Kidney epithelial cell (primary cell): ENCODE measurements at regions not wholly inside any gene's neighbourhood (a gene's known extent, or its start where the extent isn't known, plus 50 kb on each side); places are given as distances from the start of the nearest gene placed in this dataset.

Experiments
- DNase-seq: peaks from one replicate; pipeline ENCODE4 v3.0.0-alpha.2; 2010; ENCODE audit warnings: low read depth
- H3K27me3 ChIP-seq: 2 replicates; pipeline ENCODE4 v1.6.0; 2011; ENCODE audit warnings: low read length; ENCODE audit not compliant: control insufficient read depth, insufficient read depth
- H3K36me3 ChIP-seq: 2 replicates; pipeline ENCODE4 v1.5.1; 2011; ENCODE audit warnings: low read length; ENCODE audit not compliant: control insufficient read depth, insufficient read depth
- H3K4me3 ChIP-seq: 2 replicates; pipeline ENCODE4 v1.5.1; 2011; ENCODE audit warnings: low read depth, mild to moderate bottlenecking, control low read depth, low read length
- TF ChIP-seq, protein P1 (sequence below): IDR thresholded peaks from 2 replicates; pipeline ENCODE4 v1.5.1; 2011; ENCODE audit warnings: mild to moderate bottlenecking, moderate library complexity, low read length, control low read depth, inconsistent platforms; ENCODE audit not compliant: insufficient read depth, poor library complexity, severe bottlenecking

DNA sequence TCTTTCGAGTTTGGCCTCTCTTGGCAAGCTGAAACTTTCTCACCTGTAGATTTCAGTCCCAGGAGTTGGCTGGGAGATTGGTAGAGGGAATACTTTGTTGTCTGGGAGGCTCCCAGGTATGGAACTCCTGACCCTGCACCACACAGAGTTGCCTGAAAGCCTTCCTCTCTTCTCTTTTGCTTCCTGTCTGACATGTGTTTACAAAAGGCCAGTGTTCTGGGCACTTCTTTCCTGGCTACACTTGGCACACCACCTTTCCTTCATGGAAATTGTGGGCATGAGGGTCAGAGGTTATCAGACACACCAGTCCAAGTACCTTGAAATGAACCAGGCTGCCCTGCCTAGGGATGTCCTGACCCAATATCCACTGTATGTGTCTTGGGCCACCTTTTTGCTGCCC, 123.7 kb downstream of the ABHD5 start:
- H3K27me3 ChIP-seq, result no peaks in the 10 kb centered on the region

DNA sequence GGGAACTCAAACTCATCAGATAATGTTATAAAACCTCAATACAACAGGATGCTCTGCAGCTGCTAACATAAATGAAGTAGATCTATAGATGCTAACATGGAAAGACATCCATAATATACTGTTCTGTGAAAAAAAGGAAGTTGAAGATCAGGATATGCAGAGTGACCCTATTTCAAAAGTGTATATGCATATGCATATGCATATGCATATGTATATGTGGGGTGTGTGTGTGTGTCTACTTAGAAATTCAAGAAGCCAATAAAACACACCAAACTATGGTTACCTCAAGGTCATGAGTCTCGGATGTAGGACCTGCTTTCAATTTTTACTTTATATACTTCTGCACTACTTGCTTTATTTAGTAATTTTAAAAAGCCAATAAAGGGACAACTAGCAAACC, 125.6 kb downstream of the ABHD5 start:
- no peak overlapping the region for H3K4me3 ChIP-seq
- no peaks in the 10 kb centered on the region for H3K36me3 ChIP-seq
- TF ChIP-seq, protein P1, sequence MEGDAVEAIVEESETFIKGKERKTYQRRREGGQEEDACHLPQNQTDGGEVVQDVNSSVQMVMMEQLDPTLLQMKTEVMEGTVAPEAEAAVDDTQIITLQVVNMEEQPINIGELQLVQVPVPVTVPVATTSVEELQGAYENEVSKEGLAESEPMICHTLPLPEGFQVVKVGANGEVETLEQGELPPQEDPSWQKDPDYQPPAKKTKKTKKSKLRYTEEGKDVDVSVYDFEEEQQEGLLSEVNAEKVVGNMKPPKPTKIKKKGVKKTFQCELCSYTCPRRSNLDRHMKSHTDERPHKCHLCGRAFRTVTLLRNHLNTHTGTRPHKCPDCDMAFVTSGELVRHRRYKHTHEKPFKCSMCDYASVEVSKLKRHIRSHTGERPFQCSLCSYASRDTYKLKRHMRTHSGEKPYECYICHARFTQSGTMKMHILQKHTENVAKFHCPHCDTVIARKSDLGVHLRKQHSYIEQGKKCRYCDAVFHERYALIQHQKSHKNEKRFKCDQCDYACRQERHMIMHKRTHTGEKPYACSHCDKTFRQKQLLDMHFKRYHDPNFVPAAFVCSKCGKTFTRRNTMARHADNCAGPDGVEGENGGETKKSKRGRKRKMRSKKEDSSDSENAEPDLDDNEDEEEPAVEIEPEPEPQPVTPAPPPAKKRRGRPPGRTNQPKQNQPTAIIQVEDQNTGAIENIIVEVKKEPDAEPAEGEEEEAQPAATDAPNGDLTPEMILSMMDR, result no peak

More for the DNA sequence above, 123.7 kb downstream of the ABHD5 start:
- no peak for DNase-seq
- TF ChIP-seq, protein P1, result no peak
- H3K36me3 ChIP-seq, result no peaks in the 10 kb centered on the region
- H3K4me3 ChIP-seq, result no peak overlapping the region

DNA sequence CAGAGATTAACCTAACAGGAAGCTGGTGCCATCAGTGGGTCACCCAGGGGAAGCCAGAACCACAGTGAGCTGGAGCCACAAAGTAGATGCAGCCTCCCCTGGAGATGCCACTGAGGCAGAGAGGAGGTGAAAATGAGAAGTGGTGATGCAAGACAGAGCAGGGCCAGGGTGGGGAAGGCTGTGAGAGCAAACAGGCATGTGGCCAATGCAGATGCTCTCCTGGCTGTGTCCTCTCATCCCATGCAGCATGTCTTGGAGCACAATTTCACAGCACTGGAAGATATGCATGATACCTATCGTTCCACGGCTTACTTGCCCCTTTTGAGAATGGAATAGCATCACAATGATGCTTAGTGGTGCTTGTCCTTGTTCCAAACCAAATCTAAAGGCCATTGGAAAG, 126.3 kb downstream of the ABHD5 start:
- H3K27me3 ChIP-seq, result no peaks in the 10 kb centered on the region
- no peak overlapping the region for H3K4me3 ChIP-seq
- TF ChIP-seq, protein P1, result no peak
- DNase-seq, result no peak
- H3K36me3 ChIP-seq, result no peaks in the 10 kb centered on the region

More for the DNA sequence above, 125.6 kb downstream of the ABHD5 start:
- no peaks in the 10 kb centered on the region for H3K27me3 ChIP-seq
- no peak for DNase-seq

DNA sequence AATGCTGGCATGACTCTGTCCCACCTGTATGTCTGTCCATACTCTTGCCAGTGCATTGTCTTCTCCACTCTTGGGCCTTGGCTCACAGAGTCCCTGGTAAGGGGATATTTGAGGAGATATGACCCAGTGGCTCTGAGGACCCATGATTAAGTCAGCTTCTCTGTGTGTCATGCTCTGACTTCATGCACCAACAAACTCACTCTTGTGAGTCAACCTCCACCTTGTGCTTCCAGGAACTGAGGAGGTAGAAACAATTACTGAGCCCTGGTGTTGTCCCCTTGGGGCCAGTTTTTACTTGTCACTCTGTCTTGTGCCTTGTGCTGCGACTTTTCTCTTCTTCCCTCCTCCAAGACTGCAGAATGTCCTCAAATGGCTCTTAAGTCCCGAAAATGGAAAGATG, 127.1 kb downstream of the ABHD5 start:
- Histone ChIP-seq H3K27me3 (no peaks in the 10 kb centered on the region), H3K4me3 (no peak overlapping the region), H3K36me3 (no peaks in the 10 kb centered on the region)
- TF ChIP-seq, protein P1, result no peak
- DNase-seq, result peak; percentile 73

DNA sequence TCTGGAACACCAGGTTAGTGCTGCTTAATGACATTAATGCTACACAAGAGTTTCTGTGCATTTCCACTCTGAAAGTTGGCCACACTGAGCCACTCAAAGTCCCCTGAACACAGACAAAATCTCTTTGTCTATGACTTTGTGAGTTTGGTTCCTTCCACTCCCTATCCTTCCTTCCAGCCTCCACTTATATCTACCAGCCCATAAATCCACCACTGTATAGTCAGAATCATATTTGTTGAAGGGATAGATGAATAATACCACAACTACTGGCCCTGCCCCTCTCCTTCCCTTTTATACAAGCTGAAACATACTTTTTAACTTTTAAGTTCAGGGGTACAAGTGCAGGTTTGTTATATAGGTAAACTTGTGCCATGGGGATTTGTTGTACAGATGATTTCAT, 127.5 kb downstream of the ABHD5 start:
- Histone ChIP-seq H3K4me3 (no peak overlapping the region), H3K27me3 (no peaks in the 10 kb centered on the region), H3K36me3 (no peaks in the 10 kb centered on the region)
- TF ChIP-seq, protein P1, result no peak
- DNase-seq, result no peak

DNA sequence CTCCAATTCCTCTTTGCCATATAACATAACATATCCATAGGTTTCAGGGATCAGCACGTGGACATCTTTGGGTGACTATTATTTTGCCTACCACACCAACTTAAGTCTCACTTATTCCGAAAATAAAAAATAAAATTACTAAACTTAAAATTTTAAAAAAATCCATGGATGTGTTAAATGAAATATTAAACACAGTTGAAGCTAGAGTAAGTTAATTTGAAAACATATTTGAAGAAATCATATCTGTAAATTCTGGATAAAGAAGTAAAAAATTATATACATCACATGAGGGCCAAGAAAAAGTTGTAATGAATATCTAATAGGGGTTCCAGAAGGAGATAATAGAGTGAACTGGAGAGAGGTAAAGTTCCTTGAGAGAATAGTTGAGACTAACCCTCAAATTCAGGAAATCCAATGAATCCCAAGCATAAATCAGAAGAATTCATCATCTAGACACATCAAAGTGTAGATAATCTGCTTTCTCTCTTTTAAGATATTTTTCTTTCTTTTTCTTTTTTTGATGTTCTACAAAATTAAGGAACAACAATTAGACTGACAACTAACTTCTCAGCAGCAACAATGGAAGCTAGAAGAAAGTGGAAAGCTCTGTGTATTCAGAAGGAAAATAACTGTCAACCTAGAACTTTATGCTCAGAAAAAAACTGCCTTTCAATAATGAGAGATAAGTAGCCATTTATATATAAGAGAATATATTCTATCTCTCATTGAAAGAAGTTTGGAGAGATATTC, 147.4 kb downstream of the ABHD5 start:
- H3K4me3 ChIP-seq, result no peak overlapping the region
- TF ChIP-seq, protein P1, result no peak
- no peaks in the 10 kb centered on the region for H3K36me3 ChIP-seq
- no peak for DNase-seq
- no peaks in the 10 kb centered on the region for H3K27me3 ChIP-seq
